ENCODE measurements at regions not wholly inside any gene's neighbourhood (a gene's known extent, or its start where the extent isn't known, plus 50 kb on each side); places are given as distances from the start of the nearest gene placed in this dataset.

DNA sequence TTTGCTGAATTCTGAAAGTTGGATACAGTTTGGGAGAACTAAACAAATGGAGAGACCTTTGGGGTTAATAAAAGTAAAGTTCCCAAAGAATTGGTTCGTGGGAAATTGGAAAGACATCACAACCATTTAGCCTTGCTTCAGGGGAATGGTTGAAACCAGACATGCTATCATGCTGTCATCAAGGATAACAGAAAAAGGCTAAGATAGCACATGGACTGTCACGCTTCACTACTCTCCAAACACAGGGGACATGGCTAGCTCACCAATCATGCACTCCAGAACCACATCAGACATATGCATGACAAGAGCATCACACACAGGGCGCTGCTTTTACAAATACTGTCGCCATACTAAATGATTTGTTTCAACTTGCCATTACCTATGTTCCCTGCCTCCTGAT is 671.7 kb upstream of the ROBO1 start:
- TF ChIP-seq, protein P1, sequence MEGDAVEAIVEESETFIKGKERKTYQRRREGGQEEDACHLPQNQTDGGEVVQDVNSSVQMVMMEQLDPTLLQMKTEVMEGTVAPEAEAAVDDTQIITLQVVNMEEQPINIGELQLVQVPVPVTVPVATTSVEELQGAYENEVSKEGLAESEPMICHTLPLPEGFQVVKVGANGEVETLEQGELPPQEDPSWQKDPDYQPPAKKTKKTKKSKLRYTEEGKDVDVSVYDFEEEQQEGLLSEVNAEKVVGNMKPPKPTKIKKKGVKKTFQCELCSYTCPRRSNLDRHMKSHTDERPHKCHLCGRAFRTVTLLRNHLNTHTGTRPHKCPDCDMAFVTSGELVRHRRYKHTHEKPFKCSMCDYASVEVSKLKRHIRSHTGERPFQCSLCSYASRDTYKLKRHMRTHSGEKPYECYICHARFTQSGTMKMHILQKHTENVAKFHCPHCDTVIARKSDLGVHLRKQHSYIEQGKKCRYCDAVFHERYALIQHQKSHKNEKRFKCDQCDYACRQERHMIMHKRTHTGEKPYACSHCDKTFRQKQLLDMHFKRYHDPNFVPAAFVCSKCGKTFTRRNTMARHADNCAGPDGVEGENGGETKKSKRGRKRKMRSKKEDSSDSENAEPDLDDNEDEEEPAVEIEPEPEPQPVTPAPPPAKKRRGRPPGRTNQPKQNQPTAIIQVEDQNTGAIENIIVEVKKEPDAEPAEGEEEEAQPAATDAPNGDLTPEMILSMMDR (IDR thresholded peaks at IDR 0.05) = no peak

DNA sequence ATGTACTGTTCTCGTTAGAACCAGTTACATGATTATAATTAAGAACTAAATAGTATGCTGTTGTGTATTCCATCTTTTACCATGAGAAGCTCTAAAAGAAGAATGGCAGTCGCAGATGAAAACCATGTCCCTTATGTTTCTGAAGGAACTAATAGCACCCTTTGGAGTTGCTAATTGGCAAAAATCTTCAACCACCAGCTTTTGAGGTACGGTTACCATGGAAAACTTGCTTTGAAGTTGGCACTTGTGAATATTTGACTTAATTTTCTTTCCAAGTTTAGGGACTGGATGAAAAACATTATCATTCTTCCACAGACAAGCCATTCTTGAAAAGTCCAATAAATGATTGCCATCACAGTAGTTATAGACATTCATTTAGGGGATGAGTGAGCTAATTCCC is 666.6 kb upstream of the ROBO1 start:
- TF ChIP-seq, protein P1 (IDR thresholded peaks at IDR 0.05) = no peak

DNA sequence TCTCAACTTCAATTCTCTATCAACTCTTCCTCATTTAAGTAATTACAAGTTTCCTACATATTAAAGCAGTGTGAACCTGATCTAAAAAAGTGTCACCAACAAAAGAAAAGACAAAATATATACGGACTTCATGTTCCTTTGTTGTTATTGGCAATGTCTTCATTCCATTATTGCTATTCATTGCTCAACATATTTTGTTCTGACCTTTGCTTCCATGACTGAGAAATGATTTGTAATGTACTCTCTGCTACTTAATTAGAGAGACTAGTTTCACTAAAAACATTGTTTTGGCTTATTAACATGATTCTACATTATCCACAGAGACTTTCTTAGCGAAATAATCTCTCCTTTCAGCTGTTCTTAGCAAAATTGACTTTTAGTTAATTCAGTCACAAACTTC is 657.2 kb upstream of the ROBO1 start:
- TF ChIP-seq, protein P1 (IDR thresholded peaks at IDR 0.05) = no peak

DNA sequence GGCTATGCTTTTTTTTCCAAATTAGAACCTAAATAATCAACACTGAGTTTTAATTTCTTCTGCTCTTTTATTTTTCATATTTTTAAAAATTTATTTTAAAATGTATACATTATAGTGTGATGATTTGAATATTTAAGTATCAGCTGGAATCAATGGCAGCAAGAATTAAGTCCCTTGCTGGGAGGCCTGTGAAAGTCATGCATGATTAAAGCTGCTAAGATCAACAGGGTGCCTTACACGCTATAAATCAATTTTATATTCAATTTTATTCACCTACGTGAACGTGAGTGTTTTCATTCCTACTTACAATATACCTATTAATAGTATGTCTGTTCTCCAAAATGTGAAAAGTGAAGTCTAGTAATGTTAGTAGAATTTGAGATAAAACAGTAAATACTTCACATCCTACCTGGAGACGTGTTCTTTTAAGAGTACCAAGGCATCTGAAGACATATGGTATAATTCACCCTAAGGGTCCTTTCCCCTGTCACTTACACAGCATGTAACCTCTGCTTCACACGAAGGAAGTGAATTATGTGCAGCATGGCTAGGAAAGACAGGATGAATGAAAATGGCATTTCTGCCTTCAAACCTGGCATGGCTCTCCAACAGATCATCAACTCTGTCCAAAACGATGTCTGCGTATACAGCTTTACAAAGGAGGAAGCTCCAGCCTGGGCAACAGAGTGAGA is 640.4 kb upstream of the ROBO1 start:
- TF ChIP-seq, protein P1 (IDR thresholded peaks at IDR 0.05) = no peak

DNA sequence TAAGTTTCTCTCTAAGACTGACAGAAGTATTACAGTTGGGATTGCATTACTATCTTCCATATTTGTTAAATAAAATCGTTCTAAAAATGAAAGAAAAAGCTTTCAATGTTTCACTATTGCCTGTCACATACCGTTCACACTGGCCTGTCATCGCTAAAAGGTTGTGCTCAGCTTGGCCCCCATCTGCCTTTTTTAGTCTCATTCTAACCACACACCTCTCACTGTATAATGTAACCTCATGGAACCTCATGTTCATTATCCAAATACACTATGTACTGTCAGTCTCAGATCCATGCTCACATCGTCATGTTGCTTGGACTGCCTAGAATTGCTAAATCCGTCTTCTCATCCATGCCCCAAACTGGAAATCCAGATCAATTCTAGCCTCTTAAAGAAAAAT is 637.8 kb upstream of the ROBO1 start:
- TF ChIP-seq, protein P1 (IDR thresholded peaks at IDR 0.05) = no peak

DNA sequence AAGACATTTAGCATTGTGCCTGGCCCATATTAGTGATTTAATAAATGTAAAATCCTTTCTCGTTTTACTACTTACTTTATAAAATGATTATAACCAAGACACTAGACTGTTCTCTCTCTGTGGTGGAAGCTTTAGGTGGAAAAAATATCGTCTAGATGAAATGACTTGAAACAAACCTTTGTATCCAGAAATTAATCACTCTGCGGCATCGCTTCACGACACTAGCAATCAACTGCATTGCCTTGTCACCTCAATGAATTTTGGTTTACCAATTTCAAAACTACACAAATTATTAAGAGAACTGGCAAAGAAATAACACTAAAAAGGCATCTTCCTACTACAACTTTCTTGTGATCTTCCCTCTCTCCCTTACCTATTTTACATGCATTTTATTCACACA is 627.2 kb upstream of the ROBO1 start:
- TF ChIP-seq, protein P1 (IDR thresholded peaks at IDR 0.05) = no peak

DNA sequence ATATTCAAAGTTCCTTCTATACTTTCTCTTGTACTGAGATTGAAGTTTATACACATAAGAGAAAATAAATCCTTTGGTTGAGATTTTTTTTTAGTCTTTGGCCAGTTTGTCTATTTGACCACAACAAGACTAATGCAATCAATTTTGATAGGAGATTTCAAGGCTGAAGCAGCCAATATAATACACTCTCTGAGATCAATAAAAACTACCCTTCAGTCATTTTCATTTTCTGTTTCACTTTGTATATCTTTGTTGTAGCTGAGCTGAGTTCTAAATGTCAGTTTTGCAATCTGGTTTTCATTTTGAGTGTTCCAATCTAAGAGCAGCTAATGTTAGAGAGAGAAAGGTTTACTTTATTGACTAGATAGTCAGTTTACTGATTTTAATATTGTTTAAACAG is 623.8 kb upstream of the ROBO1 start:
- TF ChIP-seq, protein P1 (IDR thresholded peaks at IDR 0.05) = no peak

DNA sequence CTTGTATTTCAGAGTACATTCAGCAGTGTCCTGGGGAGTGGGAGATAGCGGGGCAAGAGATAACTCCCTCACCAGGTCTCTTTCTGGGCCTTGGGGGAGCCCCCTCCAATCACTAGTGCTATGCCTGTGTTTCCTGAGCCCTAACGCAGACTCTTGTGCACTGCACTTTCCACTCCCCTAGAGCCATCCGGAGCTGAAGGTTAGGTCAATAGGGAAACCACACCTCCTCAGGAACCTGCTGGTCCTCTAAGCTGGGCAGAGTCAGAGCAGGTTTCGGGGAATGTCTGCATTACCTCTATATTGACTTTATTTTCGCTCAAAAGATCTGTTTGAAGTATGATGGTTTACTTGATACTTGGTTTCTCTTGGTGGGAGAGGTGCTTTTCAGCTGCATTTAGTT is 617.0 kb upstream of the ROBO1 start:
- TF ChIP-seq, protein P1 (IDR thresholded peaks at IDR 0.05) = no peak
